Immature natural killer cell (primary cell): ENCODE measurements at regions not wholly inside any gene's neighbourhood (a gene's known extent, or its start where the extent isn't known, plus 50 kb on each side); places are given as distances from the start of the nearest gene placed in this dataset.
A peak's percentile ranks its signal among the peaks of the same experiment; 100 is the strongest.

Experiments
- DNase-seq, 3 donors: peaks; one replicate each; pipeline ENCODE4 v3.0.0; 2022; ENCODE audit warnings: mixed read lengths in 1 of 3
- H3K27ac Mint-ChIP-seq, 6 donors: one replicate each; pipeline ENCODE4 v1.8.0; 2020; ENCODE audit warnings: mixed read lengths in 6 of 6, mild to moderate bottlenecking in 5 of 6, inconsistent platforms in 4 of 6, moderate library complexity in 3 of 6
- H3K27me3 Mint-ChIP-seq, 3 donors: one replicate each; pipeline ENCODE4 v1.8.0; 2020 to 2021; ENCODE audit warnings: low read depth in 3 of 3, mild to moderate bottlenecking in 3 of 3, mixed read lengths in 3 of 3, moderate library complexity in 3 of 3, inconsistent platforms in 1 of 3
- H3K36me3 Mint-ChIP-seq, 3 donors: one replicate each; pipeline ENCODE4 v1.8.0; 2020; ENCODE audit warnings: mixed read lengths in 3 of 3, inconsistent platforms in 2 of 3, mild to moderate bottlenecking in 2 of 3
- H3K4me1 Mint-ChIP-seq, 2 donors: one replicate each; pipeline ENCODE4 v1.8.0; 2020; ENCODE audit warnings: inconsistent platforms in 2 of 2, mild to moderate bottlenecking in 2 of 2, mixed read lengths in 2 of 2, moderate library complexity in 1 of 2
- H3K4me3 Mint-ChIP-seq, 5 donors: one replicate each; pipeline ENCODE4 v1.8.0; 2020; ENCODE audit warnings: mild to moderate bottlenecking in 5 of 5, mixed read lengths in 5 of 5, inconsistent platforms in 3 of 5, moderate library complexity in 3 of 5
- H3K9me3 Mint-ChIP-seq, 6 donors: one replicate each; pipeline ENCODE4 v1.8.0; 2020; ENCODE audit warnings: mild to moderate bottlenecking in 6 of 6, mixed read lengths in 6 of 6, inconsistent platforms in 4 of 6, moderate library complexity in 3 of 6

DNA sequence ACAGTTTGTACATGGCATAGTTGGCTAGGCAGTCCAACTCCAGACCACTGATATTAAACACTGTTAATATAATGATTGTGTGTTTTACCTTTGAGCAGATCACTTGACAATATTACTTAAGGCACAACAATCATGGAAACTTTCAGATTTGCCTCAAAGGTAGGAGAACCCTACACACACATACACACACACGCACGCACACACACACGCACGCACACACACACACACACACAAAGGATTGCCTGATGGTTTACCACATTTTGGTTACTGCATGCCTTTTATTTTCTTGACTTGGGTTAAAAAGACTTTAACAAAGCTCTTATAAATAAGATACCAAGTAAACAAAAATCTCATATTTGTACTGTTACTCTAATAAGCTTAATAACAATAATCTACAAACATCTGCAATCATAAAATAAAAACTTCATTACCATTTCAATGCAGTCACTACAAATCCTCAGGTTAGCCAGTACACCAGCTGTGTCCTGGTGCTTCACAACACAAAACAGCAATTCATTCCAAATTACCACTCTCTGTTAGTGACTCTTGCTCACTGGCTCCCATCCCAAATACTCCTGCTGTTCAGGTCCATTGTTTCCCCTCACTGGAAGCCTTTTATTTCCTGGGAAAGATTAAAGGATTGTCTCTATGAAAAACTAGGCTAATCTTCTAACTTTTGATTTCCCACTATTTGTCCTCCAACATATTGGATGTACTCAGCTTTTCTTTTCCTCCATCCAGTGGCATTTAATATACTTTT lies 175.2 kb upstream of the ATP2B1 start:
- no peaks in the 10 kb centered on the region for H3K9me3 Mint-ChIP-seq
- no peaks in the 10 kb centered on the region for H3K27me3 Mint-ChIP-seq
- no peak for DNase-seq
- H3K4me3 Mint-ChIP-seq, result no peak overlapping the region
- H3K27ac Mint-ChIP-seq, result no peak overlapping the region
- H3K4me1 Mint-ChIP-seq, result peaks cover 33 to 37% of the 10 kb centered on the region in 2 donors
- H3K36me3 Mint-ChIP-seq, result peaks cover 0 to 5% (median 0%) of the 10 kb centered on the region in 3 donors

DNA sequence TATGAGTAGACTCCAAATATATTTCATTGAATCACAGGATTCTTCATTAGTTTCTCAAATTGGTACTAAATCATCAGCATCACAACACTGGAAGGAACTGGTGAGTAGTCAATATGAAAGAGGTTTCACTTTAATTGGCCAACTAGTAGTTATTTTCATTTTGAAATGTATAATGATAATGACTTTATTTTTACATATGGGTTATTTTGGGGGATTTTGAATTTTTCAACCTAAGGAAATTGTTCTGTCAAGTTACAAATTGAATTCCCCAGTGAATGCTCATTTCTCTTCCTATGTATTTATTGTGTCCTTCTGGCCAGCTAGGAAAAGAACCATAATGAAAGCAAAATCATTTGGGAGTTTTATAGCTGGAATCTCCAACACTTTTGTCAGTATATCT lies 174.2 kb upstream of the ATP2B1 start:
- no peak for DNase-seq
- Mint-ChIP-seq H3K4me1 (peaks cover 38 to 46% of the 10 kb centered on the region in 2 donors), H3K4me3 (no peak overlapping the region), H3K27ac (no peak overlapping the region), H3K27me3 (no peaks in the 10 kb centered on the region), H3K36me3 (peaks cover 0 to 5% (median 0%) of the 10 kb centered on the region in 3 donors), H3K9me3 (no peaks in the 10 kb centered on the region)

GRCh38 chr12:89882050-89882449 lies 173.4 kb upstream of the ATP2B1 start:
- peaks cover 38 to 46% of the 10 kb centered on the region in 2 donors for H3K4me1 Mint-ChIP-seq
- DNase-seq, result no peak
- peaks cover 0 to 5% (median 0%) of the 10 kb centered on the region in 3 donors for H3K36me3 Mint-ChIP-seq
- peak overlapping the region in 4 of 5 donors; percentile 13 to 85 (median 73) for H3K4me3 Mint-ChIP-seq
- no peaks in the 10 kb centered on the region for H3K9me3 Mint-ChIP-seq
- H3K27me3 Mint-ChIP-seq, result no peaks in the 10 kb centered on the region
- peak overlapping the region; percentile 89 to 96 (median 92) for H3K27ac Mint-ChIP-seq

- Mint-ChIP-seq H3K27me3 (peaks cover 0 to under 1% (median 0%) of the 10 kb centered on the region in 3 donors), H3K9me3 (no peaks in the 10 kb centered on the region), H3K4me3 (peak overlapping the region; percentile 68 to 85 (median 74)), H3K4me1 (peaks cover 38 to 46% of the 10 kb centered on the region in 2 donors), H3K36me3 (peaks cover 0 to 5% (median 0%) of the 10 kb centered on the region in 3 donors), H3K27ac (peak overlapping the region; percentile 89 to 96 (median 92))
- DNase-seq, result peak; percentile 62 to 74 (median 66)
These were observed 172.2 kb upstream of the ATP2B1 start for GRCh38 chr12:89880690-89881350.

- H3K27ac Mint-ChIP-seq, result peak overlapping the region in 2 of 6 donors; percentile 12 to 53
- H3K4me3 Mint-ChIP-seq, result peak overlapping the region in 1 of 5 donors; percentile 29
- H3K36me3 Mint-ChIP-seq, result peaks cover 0 to 5% (median 0%) of the 10 kb centered on the region in 3 donors
- peaks cover 0 to 2% (median 0%) of the 10 kb centered on the region in 3 donors for H3K27me3 Mint-ChIP-seq
- DNase-seq, result no peak
- H3K4me1 Mint-ChIP-seq, result peaks cover 43 to 57% of the 10 kb centered on the region in 2 donors
- H3K9me3 Mint-ChIP-seq, result no peaks in the 10 kb centered on the region
These were observed 171.1 kb upstream of the ATP2B1 start for GRCh38 chr12:89879766-89880165.

DNA sequence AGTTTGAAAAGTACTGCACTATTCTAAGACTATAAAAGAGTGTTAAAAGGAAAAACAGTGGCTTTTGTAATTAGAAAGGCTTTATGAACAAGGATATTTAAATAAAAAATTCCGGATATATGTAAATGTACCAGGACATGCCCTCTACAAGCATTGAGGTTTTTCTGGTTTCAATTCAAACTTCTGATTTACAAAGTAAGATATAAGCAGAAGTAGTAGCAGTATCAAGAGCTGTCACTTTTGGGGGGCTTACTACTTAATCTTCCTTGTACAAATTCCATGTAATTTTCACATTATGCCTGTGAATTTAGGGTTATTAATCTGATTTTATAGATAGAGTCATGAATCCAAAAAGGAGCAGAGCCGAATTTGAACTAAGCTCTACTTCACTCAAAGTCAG lies 170.3 kb upstream of the ATP2B1 start:
- H3K4me1 Mint-ChIP-seq, result peaks cover 44 to 60% of the 10 kb centered on the region in 2 donors
- no peak for DNase-seq
- no peaks in the 10 kb centered on the region for H3K9me3 Mint-ChIP-seq
- peaks cover 0 to 5% (median 0%) of the 10 kb centered on the region in 3 donors for H3K36me3 Mint-ChIP-seq
- H3K27me3 Mint-ChIP-seq, result peaks cover 0 to 2% (median 0%) of the 10 kb centered on the region in 3 donors
- peak overlapping the region in 2 of 5 donors; percentile 14 to 23 for H3K4me3 Mint-ChIP-seq
- peak overlapping the region in 4 of 6 donors; percentile 9 to 39 (median 18) for H3K27ac Mint-ChIP-seq

- Mint-ChIP-seq H3K27me3 (peaks cover 0 to 2% (median 0%) of the 10 kb centered on the region in 3 donors), H3K4me1 (peaks cover 44 to 60% of the 10 kb centered on the region in 2 donors), H3K4me3 (no peak overlapping the region), H3K9me3 (no peaks in the 10 kb centered on the region), H3K36me3 (peaks cover 0 to 5% (median 0%) of the 10 kb centered on the region in 3 donors), H3K27ac (peak overlapping the region in 4 of 6 donors; percentile 4 to 25 (median 6))
- no peak for DNase-seq
These were observed 169.7 kb upstream of the ATP2B1 start for GRCh38 chr12:89878327-89878726.

DNA sequence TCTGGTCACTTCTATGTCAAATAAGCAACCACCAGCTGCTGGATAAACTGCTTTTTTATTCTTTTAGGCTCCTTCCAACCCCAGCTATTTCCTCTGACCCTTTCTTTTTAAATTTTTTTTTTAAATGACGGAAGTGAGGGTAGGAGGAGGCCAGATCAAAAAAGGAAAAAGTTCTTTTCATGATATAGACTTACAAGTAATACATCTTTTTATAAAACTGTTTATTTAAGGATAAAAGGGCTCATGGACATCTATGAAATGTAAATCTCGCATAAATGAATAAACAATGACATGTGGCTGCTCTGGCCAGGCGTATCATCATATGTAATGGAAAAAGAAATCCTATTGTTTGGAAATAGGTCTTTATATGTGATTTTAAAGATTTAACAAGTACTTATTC lies 169.0 kb upstream of the ATP2B1 start:
- Mint-ChIP-seq H3K4me3 (no peak overlapping the region), H3K36me3 (peaks cover 0 to 5% (median 0%) of the 10 kb centered on the region in 3 donors), H3K27me3 (peaks cover 0 to 2% (median 0%) of the 10 kb centered on the region in 3 donors), H3K27ac (no peak overlapping the region), H3K9me3 (no peaks in the 10 kb centered on the region), H3K4me1 (peaks cover 44 to 60% of the 10 kb centered on the region in 2 donors)
- DNase-seq, result no peak

GRCh38 chr12:89877136-89877535 lies 168.5 kb upstream of the ATP2B1 start:
- Mint-ChIP-seq H3K27me3 (peaks cover 0 to 2% (median 0%) of the 10 kb centered on the region in 3 donors), H3K9me3 (no peaks in the 10 kb centered on the region), H3K36me3 (peaks cover 0 to 5% (median 0%) of the 10 kb centered on the region in 3 donors), H3K4me3 (no peak overlapping the region), H3K27ac (no peak overlapping the region), H3K4me1 (peaks cover 41 to 55% of the 10 kb centered on the region in 2 donors)
- DNase-seq, result no peak

DNA sequence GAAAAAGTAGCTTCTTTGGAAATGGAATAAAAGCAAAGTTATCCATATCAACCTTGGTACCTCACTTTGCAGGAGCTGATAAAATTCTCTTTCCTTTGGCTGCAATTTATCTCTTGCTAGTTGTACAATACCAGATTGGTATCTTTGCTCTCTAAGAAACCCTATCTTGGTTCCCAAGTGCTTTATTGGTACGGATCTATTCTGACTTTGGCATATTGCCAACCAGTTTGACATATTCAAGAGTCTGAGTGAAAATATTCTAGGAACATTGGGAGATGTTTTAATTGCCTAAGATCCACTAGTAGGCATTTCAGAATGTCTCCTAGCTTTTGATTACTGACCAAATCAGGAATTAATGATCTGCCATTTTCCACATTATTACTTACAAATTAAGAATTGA lies 167.2 kb upstream of the ATP2B1 start:
- DNase-seq, result no peak
- Mint-ChIP-seq H3K9me3 (peaks cover 0 to 6% (median under 1%) of the 10 kb centered on the region in 6 donors), H3K4me1 (peaks cover 28 to 42% of the 10 kb centered on the region in 2 donors), H3K36me3 (peaks cover 0 to 6% (median 0%) of the 10 kb centered on the region in 3 donors), H3K27ac (no peak overlapping the region), H3K27me3 (peaks cover 0 to 2% (median 0%) of the 10 kb centered on the region in 3 donors), H3K4me3 (no peak overlapping the region)

DNA sequence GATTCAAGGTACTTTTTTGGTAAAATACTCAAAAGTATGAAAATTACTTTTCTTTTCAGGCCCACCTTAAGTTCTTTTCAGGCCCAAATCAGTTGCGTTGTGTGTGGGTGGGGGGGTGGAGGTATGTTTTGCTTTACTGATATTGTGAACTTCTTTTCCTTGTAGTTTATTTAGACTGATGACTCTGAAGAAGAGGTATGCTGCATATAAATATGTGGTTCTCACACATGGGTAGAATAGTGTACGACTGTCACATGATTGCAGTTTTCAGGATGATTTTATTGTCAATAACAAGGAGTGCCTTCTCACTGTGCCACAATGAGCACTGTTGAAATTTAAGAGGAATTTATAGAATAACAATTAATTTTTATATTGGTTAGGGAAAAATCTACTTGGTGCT lies 166.6 kb upstream of the ATP2B1 start:
- H3K9me3 Mint-ChIP-seq, result peaks cover 0 to 7% (median 3%) of the 10 kb centered on the region in 6 donors
- H3K27ac Mint-ChIP-seq, result peak overlapping the region in 1 of 6 donors; percentile 15
- H3K4me1 Mint-ChIP-seq, result peaks cover 22 to 36% of the 10 kb centered on the region in 2 donors

DNA sequence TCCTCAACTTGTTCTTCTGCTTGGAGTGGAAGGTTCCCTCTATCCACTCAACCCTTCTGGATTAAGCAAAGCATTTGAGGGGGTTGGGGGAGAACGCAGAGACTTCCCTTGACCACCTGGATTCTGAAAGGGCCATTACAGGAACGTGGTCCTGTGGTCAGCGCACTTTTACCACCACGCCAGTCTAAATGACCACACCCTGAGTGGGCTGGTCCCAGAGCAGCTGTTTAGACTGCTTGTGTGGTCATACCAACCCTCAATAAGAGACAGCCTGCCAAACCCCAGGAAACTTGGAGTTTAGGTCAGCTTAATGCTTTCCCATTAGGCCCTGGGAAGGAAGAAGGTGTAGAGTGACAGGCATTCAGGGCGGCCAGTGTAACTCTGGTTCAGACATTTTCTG lies 165.5 kb upstream of the ATP2B1 start:
- Mint-ChIP-seq H3K4me3 (no peak overlapping the region), H3K9me3 (peaks cover 0 to 10% (median 4%) of the 10 kb centered on the region in 6 donors), H3K27ac (no peak overlapping the region), H3K36me3 (peaks cover 0 to 6% (median 4%) of the 10 kb centered on the region in 3 donors), H3K4me1 (peaks cover 16 to 26% of the 10 kb centered on the region in 2 donors), H3K27me3 (peaks cover 0 to 2% (median 0%) of the 10 kb centered on the region in 3 donors)
- DNase-seq, result no peak

More for the DNA sequence above, 166.6 kb upstream of the ATP2B1 start:
- DNase-seq, result no peak
- Mint-ChIP-seq H3K36me3 (peaks cover 0 to 6% (median 1%) of the 10 kb centered on the region in 3 donors), H3K4me3 (no peak overlapping the region), H3K27me3 (peaks cover 0 to 2% (median 0%) of the 10 kb centered on the region in 3 donors)

DNA sequence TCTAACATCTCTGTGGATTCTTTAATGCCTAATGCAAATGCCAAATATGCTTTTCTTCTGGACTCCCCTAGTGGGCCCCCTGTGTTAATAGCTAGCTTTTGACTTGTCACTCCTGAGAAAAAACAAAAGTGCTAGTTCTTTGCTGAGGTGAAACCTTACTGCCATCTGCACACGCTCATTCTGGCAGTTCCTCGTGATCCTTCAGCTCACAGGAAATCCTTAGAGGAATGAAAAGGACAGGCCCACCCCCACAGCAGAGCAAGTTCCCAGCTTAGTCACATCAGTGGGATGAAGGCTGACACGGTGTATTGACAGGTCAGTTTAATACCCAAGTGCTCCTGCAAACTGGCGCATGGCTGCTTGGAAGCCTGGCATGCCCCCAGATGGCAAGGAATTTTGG lies 165.1 kb upstream of the ATP2B1 start:
- peaks cover 0 to 2% (median 0%) of the 10 kb centered on the region in 3 donors for H3K27me3 Mint-ChIP-seq
- peaks cover 12 to 22% of the 10 kb centered on the region in 2 donors for H3K4me1 Mint-ChIP-seq
- H3K27ac Mint-ChIP-seq, result no peak overlapping the region
- no peak for DNase-seq
- H3K4me3 Mint-ChIP-seq, result no peak overlapping the region
- peaks cover 0 to 10% (median 4%) of the 10 kb centered on the region in 6 donors for H3K9me3 Mint-ChIP-seq
- peaks cover 0 to 6% (median 4%) of the 10 kb centered on the region in 3 donors for H3K36me3 Mint-ChIP-seq
